ENCODE measurements at regions not wholly inside any gene's neighbourhood (a gene's known extent, or its start where the extent isn't known, plus 50 kb on each side); places are given as distances from the start of the nearest gene placed in this dataset.
"Not testable (repeated sequence)": the region's sequence is repeated elsewhere in the genome, so short reads cannot be mapped to it uniquely, and the experiment has no call there.

DNA sequence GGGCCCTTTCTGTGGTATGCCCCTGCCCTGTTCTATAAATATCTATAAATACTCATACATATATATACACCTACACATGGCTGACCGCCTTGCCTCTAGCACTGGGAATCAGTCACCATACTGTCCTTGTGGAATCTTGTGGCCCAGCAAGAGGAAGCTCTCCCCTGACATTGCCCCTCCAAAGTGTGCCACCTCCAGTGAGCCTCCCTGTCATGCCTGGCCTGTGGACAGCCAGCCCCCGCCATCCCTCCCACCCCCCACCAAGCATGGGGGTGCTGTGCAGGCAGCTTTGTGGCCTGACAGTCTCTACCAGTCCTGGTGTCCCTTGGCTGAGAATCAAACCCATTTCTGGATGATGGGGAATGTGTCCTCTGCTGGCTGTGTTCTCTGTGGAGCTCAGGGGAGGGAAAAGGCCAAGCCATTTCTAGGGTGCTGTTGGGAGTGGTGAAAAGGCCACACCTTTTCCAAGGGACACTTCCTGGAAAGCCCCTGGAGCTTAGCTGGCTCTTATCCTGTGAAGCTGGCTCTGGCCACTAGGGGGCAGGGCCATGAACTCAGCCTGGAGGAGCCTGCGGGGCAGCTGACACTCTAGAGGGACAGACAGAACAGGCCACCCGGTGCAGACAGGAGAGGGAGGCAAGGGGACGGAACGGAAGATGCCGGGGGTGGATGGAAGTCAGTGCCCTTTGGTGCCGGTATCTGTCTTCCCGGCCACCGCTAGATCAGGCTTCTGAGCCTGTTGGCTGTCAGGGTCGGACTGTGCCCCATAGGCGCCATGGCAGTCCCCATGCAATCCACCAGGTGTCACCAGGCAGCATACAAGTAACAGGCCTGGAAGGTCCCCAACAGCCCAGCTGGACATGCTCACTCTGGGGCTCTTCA, 167.2 kb downstream of the TBC1D2B start:
- peak; percentile 91 for DNase-seq
- not testable (repeated sequence) for H3K4me1 ChIP-seq, H3K36me3 ChIP-seq, H3K9me3 ChIP-seq, H3K27me3 ChIP-seq
- TF ChIP-seq, protein P1, sequence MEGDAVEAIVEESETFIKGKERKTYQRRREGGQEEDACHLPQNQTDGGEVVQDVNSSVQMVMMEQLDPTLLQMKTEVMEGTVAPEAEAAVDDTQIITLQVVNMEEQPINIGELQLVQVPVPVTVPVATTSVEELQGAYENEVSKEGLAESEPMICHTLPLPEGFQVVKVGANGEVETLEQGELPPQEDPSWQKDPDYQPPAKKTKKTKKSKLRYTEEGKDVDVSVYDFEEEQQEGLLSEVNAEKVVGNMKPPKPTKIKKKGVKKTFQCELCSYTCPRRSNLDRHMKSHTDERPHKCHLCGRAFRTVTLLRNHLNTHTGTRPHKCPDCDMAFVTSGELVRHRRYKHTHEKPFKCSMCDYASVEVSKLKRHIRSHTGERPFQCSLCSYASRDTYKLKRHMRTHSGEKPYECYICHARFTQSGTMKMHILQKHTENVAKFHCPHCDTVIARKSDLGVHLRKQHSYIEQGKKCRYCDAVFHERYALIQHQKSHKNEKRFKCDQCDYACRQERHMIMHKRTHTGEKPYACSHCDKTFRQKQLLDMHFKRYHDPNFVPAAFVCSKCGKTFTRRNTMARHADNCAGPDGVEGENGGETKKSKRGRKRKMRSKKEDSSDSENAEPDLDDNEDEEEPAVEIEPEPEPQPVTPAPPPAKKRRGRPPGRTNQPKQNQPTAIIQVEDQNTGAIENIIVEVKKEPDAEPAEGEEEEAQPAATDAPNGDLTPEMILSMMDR (IDR thresholded peaks at IDR 0.05; ENCODE audit: low read depth, low read length): peak; percentile 72
- peak overlapping the region; percentile 54 for H3K4me3 ChIP-seq (ENCODE audit: low read depth, low read length)

- Histone ChIP-seq H3K9me3 (no peaks in the 10 kb centered on the region), H3K27me3 (no peaks in the 10 kb centered on the region), H3K4me1 (peaks cover 4% of the 10 kb centered on the region), H3K4me3 (ENCODE audit: low read depth, low read length) (no peak overlapping the region), H3K36me3 (no peaks in the 10 kb centered on the region)
- TF ChIP-seq, protein P1 (IDR thresholded peaks at IDR 0.05; ENCODE audit: low read depth, low read length): no peak
- peak; percentile 4 for DNase-seq
Observed at GRCh38 chr15:77909182-77909940, 168.2 kb downstream of the TBC1D2B start.

DNA sequence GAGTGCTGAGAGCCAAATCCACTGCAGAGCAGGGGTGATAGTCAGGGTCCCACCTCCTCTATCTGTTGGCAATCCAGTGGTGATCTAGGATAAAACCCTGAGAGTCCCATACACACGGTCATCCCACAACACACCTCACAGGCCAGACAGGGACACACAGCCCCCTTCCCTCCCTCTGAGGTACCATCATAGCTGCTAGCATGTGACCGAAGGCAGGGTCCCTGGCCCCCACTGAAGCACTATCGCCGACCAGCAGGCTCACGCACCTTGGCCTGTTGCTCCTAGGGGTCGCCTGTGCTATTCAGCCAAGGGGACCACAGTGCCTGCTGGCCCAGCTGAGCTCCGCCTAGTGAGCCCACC, 168.8 kb downstream of the TBC1D2B start:
- not testable (repeated sequence) for H3K27me3 ChIP-seq; H3K4me1 ChIP-seq; H3K4me3 ChIP-seq (ENCODE audit: low read depth, low read length)

DNA sequence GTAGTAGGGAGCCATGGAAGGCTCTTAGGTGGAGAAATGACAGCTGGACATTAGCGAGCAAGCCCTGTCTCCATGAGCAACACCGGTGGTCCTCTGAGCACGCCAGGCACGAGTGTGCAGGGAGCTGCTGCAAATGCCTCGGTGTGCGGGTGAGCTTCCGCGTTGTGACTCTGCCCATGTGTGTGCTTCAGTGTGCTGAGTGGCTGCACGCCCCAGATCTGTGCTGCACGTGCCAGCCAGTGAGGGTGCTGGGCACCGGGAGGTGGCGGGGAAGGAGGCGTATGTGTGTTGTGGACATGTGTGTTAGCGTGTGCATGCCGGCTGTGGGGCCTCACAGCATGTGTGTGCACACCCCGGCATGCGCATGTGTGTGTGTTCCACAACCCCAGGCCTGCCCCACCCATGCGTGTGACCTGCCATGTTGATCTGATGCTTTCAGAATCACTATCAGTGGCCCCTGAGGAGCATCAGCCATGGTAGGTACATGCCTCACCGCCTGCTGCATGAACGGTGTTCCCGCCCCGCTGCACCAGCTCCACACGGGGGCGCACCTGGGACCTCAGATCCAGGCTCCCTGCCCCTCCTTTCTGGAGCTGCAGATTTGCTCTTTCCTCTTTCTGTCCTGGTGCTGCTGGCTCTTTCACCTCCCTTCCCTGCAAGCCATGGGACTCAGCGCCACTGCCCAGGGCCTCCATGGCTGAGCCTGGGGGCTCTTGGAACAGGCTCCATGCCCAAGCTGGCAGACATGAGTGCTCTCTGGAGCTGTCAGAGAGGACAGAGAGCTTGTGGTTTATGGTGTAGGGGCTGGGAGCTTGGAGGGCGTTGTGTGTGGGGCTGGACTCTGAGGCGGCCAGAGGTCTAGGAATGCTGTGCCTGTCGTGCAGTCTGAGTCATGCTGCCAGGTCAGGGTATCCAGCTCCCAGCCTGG, 169.4 kb downstream of the TBC1D2B start:
- Histone ChIP-seq H3K9me3 (no peaks in the 10 kb centered on the region), H3K4me1 (peaks cover 4% of the 10 kb centered on the region), H3K36me3 (no peaks in the 10 kb centered on the region), H3K4me3 (ENCODE audit: low read depth, low read length) (no peak overlapping the region), H3K27me3 (no peaks in the 10 kb centered on the region)
- TF ChIP-seq, protein P1 (IDR thresholded peaks at IDR 0.05; ENCODE audit: low read depth, low read length): peak; percentile 64
- DNase-seq: peak; percentile 80

More for the DNA sequence above, 168.8 kb downstream of the TBC1D2B start:
- not testable (repeated sequence) for H3K36me3 ChIP-seq, H3K9me3 ChIP-seq, DNase-seq

- not testable (repeated sequence) for H3K4me3 ChIP-seq (ENCODE audit: low read depth, low read length); H3K27me3 ChIP-seq; H3K9me3 ChIP-seq; H3K4me1 ChIP-seq; H3K36me3 ChIP-seq; DNase-seq
Observed at GRCh38 chr15:77906062-77906990, 171.2 kb downstream of the TBC1D2B start.

- no peaks in the 10 kb centered on the region for H3K9me3 ChIP-seq
- H3K27me3 ChIP-seq: no peaks in the 10 kb centered on the region
- H3K4me1 ChIP-seq: peaks cover 4% of the 10 kb centered on the region
- TF ChIP-seq, protein P1 (IDR thresholded peaks at IDR 0.05; ENCODE audit: low read depth, low read length): no peak
- no peak overlapping the region for H3K4me3 ChIP-seq (ENCODE audit: low read depth, low read length)
- DNase-seq: peak; percentile 4
- H3K36me3 ChIP-seq: no peaks in the 10 kb centered on the region
Observed at GRCh38 chr15:77905301-77905920, 172.1 kb downstream of the TBC1D2B start.

All from BE2C (cell line).